HL-60 (cell line): ENCODE measurements at regions not wholly inside any gene's neighbourhood (a gene's known extent, or its start where the extent isn't known, plus 50 kb on each side); places are given as distances from the start of the nearest gene placed in this dataset.

ENCODE experiments used
- DNase-seq, 2 experiments: peaks; one replicate each; pipeline ENCODE4 v3.0.0-alpha.2; 2010 to 2020; ENCODE audit warnings: low read depth in 1 of 2, low spot score in 1 of 2
- H3K27ac ChIP-seq: fragments of 250-450 bp; sonication (Bioruptor Pico); replicated peaks from 2 replicates; pipeline ENCODE4 v1.5.1; 2020; ENCODE audit warnings: mild to moderate bottlenecking, moderate library complexity
- H3K27me3 ChIP-seq: fragments of 250-450 bp; sonication (Bioruptor Pico); 2 replicates; pipeline ENCODE4 v1.5.1; 2021; ENCODE audit warnings: mild to moderate bottlenecking, moderate library complexity; ENCODE audit not compliant: insufficient read depth, poor library complexity, severe bottlenecking
- H3K4me3 ChIP-seq: replicated peaks from 2 replicates; pipeline ENCODE4 v1.5.1; 2011; ENCODE audit warnings: mild to moderate bottlenecking, control low read depth, low read length; ENCODE audit not compliant: insufficient read depth
- GABPA ChIP-seq: IDR thresholded peaks from 2 replicates; pipeline ENCODE4 v1.6.1; 2012; ENCODE audit warnings: low read depth
- POLR2AphosphoS5 ChIP-seq: IDR thresholded peaks from 2 replicates; pipeline ENCODE4 v1.6.1; 2012; ENCODE audit warnings: low read depth
- REST ChIP-seq: IDR thresholded peaks from 2 replicates; pipeline ENCODE4 v1.6.1; 2012; ENCODE audit warnings: low read depth; ENCODE audit not compliant: insufficient replicate concordance
- SPI1 ChIP-seq: IDR thresholded peaks from 2 replicates; pipeline ENCODE4 v1.6.1; 2012; ENCODE audit warnings: low read depth, mild to moderate bottlenecking, borderline replicate concordance
- TF ChIP-seq, protein P1 (sequence below): IDR thresholded peaks from one replicate; pipeline ENCODE4 v1.5.1; 2011; ENCODE audit warnings: low read length, control low read depth, inconsistent platforms; ENCODE audit not compliant: insufficient read depth

- DNase-seq: no peak
- Histone ChIP-seq H3K4me3 (no peak overlapping the region), H3K27ac (no peak overlapping the region), H3K27me3 (no peaks in the 10 kb centered on the region)
- TF ChIP-seq SPI1: no peak
Observed at GRCh38 chr2:2901384-2902345, 476.0 kb downstream of the EIPR1 start.

DNA sequence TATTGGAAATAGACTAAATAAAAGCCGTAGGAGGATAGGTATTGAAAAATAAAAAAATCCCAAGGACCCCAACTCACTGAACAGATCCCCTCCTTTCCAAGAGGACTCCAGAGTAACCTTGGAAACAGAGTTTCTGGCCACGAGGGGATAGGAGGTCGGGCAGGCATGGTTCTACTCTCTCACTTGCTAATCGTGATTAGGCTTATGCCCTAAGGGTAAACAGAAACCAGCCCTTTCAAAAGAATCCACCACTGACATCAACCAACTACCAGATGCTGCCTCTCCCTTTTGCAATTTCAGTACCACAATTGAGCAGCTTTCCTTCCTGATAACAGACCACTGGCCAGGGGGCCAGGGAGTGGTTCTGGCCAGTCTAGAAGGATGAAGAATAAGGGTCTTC lies 477.8 kb downstream of the EIPR1 start:
- DNase-seq: no peak
- no peaks in the 10 kb centered on the region for H3K27me3 ChIP-seq
- H3K4me3 ChIP-seq: no peak overlapping the region
- no peak overlapping the region for H3K27ac ChIP-seq
- TF ChIP-seq POLR2AphosphoS5 (no peak), SPI1 (no peak), GABPA (no peak), REST (no peak)
- TF ChIP-seq, protein P1, sequence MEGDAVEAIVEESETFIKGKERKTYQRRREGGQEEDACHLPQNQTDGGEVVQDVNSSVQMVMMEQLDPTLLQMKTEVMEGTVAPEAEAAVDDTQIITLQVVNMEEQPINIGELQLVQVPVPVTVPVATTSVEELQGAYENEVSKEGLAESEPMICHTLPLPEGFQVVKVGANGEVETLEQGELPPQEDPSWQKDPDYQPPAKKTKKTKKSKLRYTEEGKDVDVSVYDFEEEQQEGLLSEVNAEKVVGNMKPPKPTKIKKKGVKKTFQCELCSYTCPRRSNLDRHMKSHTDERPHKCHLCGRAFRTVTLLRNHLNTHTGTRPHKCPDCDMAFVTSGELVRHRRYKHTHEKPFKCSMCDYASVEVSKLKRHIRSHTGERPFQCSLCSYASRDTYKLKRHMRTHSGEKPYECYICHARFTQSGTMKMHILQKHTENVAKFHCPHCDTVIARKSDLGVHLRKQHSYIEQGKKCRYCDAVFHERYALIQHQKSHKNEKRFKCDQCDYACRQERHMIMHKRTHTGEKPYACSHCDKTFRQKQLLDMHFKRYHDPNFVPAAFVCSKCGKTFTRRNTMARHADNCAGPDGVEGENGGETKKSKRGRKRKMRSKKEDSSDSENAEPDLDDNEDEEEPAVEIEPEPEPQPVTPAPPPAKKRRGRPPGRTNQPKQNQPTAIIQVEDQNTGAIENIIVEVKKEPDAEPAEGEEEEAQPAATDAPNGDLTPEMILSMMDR: no peak

- Histone ChIP-seq H3K4me3 (no peak overlapping the region), H3K27ac (no peak overlapping the region), H3K27me3 (no peaks in the 10 kb centered on the region)
- TF ChIP-seq POLR2AphosphoS5 (no peak), SPI1 (no peak), GABPA (no peak), REST (no peak)
- TF ChIP-seq, protein P1: no peak
- DNase-seq: no peak
Observed at GRCh38 chr2:2898744-2899143, 478.9 kb downstream of the EIPR1 start.

DNA sequence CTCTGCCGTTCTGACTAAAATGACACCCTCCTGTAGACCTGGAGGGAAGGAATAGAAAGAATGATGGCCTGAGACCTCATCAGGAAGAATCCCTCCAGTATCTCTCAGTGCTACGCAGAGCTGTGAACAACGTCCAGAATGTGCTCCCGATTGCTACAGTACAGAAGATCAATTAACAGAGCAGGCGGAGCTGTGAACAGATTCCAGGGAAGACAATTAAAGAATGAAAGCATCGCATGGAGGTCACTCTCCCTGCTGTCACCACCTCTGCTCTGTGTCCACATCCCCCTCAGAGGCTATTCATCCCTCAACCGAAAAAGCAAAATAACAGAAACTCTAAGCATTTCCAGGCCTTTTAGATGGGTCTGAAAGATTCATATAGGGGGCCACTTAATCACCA lies 481.0 kb downstream of the EIPR1 start:
- no peak overlapping the region for H3K4me3 ChIP-seq
- TF ChIP-seq SPI1: no peak
- TF ChIP-seq, protein P1: no peak
- no peak for TF ChIP-seq POLR2AphosphoS5
- TF ChIP-seq REST: no peak
- no peak for TF ChIP-seq GABPA
- no peaks in the 10 kb centered on the region for H3K27me3 ChIP-seq
- no peak overlapping the region for H3K27ac ChIP-seq
- DNase-seq: no peak
